ENCODE measurements at regions not wholly inside any gene's neighbourhood (a gene's known extent, or its start where the extent isn't known, plus 50 kb on each side); places are given as distances from the start of the nearest gene placed in this dataset.

DNA sequence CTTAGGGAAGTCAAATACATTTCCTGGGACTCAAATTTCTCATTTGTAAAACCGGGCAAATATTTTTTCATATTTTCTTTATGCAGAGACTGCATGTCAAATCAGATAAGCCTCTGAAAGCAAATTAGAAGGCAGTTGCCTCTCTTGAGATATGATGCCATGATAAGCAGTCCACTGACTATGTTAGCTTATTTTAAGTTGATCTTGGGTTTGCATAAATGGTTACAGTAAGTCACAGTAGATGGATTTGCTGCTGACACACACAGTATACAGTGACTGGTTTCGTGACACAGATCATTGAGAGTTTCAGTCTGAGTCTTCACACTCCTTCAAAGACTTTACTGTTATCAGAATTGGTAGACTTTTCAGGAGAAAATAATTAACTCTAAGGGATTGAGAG lies 927.6 kb upstream of the CDH8 start:
- 71 to 77% methylated on average over 1 to 2 of the region's 2 CpGs for WGBS, 2 donors (ENCODE audit: low coverage in 1 of 2)
- intact Hi-C loops (cut with DNase I; ENCODE audit: low total_unique reads) (no loop called here), in situ Hi-C loops (cut with MboI; ENCODE audit: low pct_ligation_motif_present in 1 of 4, low pct_unique_long_range_greater_than_20kb in 1 of 4, low sequenced_read_pairs in 3 of 4) (loop anchor here in 1 of 4 donors (10.0 kb wide), 1 partner anchor 61 kb away; no protein-coding TSS in a partner anchor)
- Histone ChIP-seq H3K27ac (no peak overlapping the region), H3K36me3 (no peaks in the 10 kb centered on the region), H3K27me3 (no peaks in the 10 kb centered on the region), H3K9me3 (no peaks in the 10 kb centered on the region), H3K4me3 (no peak overlapping the region), H3K4me1 (no peaks in the 10 kb centered on the region)
- TF ChIP-seq POLR2A (IDR thresholded peaks at IDR 0.05): no peak
- TF ChIP-seq, protein P1, sequence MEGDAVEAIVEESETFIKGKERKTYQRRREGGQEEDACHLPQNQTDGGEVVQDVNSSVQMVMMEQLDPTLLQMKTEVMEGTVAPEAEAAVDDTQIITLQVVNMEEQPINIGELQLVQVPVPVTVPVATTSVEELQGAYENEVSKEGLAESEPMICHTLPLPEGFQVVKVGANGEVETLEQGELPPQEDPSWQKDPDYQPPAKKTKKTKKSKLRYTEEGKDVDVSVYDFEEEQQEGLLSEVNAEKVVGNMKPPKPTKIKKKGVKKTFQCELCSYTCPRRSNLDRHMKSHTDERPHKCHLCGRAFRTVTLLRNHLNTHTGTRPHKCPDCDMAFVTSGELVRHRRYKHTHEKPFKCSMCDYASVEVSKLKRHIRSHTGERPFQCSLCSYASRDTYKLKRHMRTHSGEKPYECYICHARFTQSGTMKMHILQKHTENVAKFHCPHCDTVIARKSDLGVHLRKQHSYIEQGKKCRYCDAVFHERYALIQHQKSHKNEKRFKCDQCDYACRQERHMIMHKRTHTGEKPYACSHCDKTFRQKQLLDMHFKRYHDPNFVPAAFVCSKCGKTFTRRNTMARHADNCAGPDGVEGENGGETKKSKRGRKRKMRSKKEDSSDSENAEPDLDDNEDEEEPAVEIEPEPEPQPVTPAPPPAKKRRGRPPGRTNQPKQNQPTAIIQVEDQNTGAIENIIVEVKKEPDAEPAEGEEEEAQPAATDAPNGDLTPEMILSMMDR (IDR thresholded peaks at IDR 0.05): no peak
- no peak for TF ChIP-seq EP300 (IDR thresholded peaks at IDR 0.05; ENCODE audit: low read depth)
- no peak for TF ChIP-seq POLR2AphosphoS5 (IDR thresholded peaks at IDR 0.05)
- DNase-seq: no peak

DNA sequence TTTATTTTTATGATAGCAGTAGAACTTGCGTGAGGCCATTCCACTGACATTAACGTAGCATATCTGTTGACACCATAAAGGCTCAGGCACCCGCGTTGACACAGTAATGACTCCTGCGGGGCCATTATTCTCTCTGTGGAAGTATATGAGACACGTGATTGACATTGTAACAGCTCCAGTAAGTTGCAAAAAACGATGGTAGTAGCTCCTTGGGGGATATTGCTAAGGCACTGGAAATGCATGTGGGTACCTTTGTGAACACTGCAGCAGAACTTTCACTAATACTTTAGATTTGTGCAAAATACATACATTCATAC lies 918.8 kb upstream of the CDH8 start:
- Histone ChIP-seq H3K27me3 (no peaks in the 10 kb centered on the region), H3K36me3 (no peaks in the 10 kb centered on the region), H3K27ac (no peak overlapping the region), H3K4me1 (no peaks in the 10 kb centered on the region), H3K4me3 (no peak overlapping the region), H3K9me3 (no peaks in the 10 kb centered on the region)
- no peak for TF ChIP-seq POLR2A (IDR thresholded peaks at IDR 0.05)
- no peak for TF ChIP-seq EP300 (IDR thresholded peaks at IDR 0.05; ENCODE audit: low read depth)
- TF ChIP-seq, protein P1 (IDR thresholded peaks at IDR 0.05): no peak
- TF ChIP-seq POLR2AphosphoS5 (IDR thresholded peaks at IDR 0.05): no peak
- 44 to 46% methylated on average over 2 to 7 of the region's 7 CpGs for WGBS, 2 donors (ENCODE audit: low coverage in 1 of 2)
- DNase-seq: no peak
- intact Hi-C loops (cut with DNase I; ENCODE audit: low total_unique reads) (loop anchor here (10.0 kb wide), 1 partner anchor 1640 kb away; no protein-coding TSS in a partner anchor), in situ Hi-C loops (cut with MboI; ENCODE audit: low pct_ligation_motif_present in 1 of 4, low pct_unique_long_range_greater_than_20kb in 1 of 4, low sequenced_read_pairs in 3 of 4) (no loop called here)

DNA sequence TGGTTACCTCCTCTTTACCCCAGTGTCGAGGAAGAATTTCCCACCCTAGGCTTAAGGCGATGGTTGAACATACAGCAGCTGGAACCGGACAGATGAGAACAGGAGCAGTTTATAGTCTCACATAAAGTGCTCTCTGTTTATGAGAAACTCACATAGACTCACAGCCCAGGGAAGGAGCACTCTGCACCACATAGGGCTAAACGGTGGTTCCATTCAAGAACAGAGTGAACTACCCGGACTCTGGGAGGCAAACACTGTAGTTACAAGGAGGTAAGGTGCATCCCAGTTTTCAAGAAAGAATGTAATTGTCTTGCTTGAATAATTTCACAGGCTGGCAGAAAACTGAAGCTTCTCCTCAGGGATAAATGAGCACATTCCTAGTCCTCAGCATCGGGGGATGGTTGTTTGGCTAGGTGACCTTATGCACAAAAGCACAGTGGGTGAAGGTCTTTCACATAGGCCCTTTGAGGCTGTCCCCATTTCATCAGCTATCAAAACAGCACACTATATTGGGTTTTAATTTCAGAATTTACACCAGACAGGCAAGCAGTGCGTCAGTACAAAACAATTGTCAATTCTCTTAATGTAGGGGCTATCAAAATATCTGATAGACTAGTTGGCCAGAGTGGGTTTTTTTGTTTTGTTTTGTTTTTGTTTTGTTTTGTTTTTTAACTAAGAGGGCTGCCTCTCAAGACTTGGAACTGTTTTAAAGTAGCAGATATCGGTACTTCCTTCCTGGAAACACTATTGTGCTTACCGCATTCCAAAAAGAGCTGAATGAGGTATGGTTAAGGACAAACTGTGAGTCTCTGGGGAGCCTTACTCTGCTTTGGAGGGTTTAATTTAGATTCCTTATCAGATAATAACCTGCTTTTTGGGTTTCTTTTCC lies 918.1 kb upstream of the CDH8 start:
- TF ChIP-seq POLR2AphosphoS5 (IDR thresholded peaks at IDR 0.05) (no peak), POLR2A (IDR thresholded peaks at IDR 0.05) (no peak), EP300 (IDR thresholded peaks at IDR 0.05; ENCODE audit: low read depth) (no peak)
- TF ChIP-seq, protein P1 (IDR thresholded peaks at IDR 0.05): no peak
- 52 to 56% methylated on average over 5 to 9 of the region's 9 CpGs for WGBS, 2 donors (ENCODE audit: low coverage in 1 of 2)
- Histone ChIP-seq H3K4me1 (no peaks in the 10 kb centered on the region), H3K4me3 (no peak overlapping the region), H3K9me3 (no peaks in the 10 kb centered on the region), H3K27me3 (no peaks in the 10 kb centered on the region), H3K27ac (no peak overlapping the region), H3K36me3 (no peaks in the 10 kb centered on the region)
- DNase-seq: no peak
- intact Hi-C loops (cut with DNase I; ENCODE audit: low total_unique reads) (loop anchor here (10.0 kb wide), 1 partner anchor 1640 kb away; no protein-coding TSS in a partner anchor), in situ Hi-C loops (cut with MboI; ENCODE audit: low pct_ligation_motif_present in 1 of 4, low pct_unique_long_range_greater_than_20kb in 1 of 4, low sequenced_read_pairs in 3 of 4) (no loop called here)

DNA sequence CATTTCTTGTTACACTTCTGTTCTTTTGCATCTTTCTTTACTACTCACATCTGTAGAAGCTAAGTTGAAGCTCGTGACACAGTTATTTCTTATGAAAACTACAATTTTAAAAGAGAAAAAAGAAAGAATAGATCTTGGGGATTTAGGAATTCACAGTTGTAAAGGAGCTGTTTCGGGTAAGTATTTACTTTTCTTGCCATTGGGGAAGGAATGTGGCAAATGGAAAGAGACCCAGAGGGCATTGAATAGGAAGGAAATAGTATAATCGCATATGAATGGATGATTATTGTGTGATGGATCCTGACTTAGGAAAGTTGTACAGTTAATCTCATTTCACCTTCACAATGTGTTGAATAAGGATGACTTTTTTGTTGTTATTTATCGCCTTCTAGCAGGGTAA lies 914.1 kb upstream of the CDH8 start:
- 60 to 69% methylated on average over 4 of the region's 4 CpGs for WGBS, 2 donors (ENCODE audit: low coverage in 1 of 2)
- Histone ChIP-seq H3K27ac (no peak overlapping the region), H3K4me1 (no peaks in the 10 kb centered on the region), H3K4me3 (no peak overlapping the region), H3K36me3 (no peaks in the 10 kb centered on the region), H3K27me3 (no peaks in the 10 kb centered on the region), H3K9me3 (no peaks in the 10 kb centered on the region)
- DNase-seq: no peak
- in situ Hi-C loops (cut with MboI; ENCODE audit: low pct_ligation_motif_present in 1 of 4, low pct_unique_long_range_greater_than_20kb in 1 of 4, low sequenced_read_pairs in 3 of 4) (no loop called here), intact Hi-C loops (cut with DNase I; ENCODE audit: low total_unique reads) (loop anchor here (10.0 kb wide), 1 partner anchor 1636 kb away; no protein-coding TSS in a partner anchor)
- TF ChIP-seq POLR2A (IDR thresholded peaks at IDR 0.05): no peak
- no peak for TF ChIP-seq POLR2AphosphoS5 (IDR thresholded peaks at IDR 0.05)
- TF ChIP-seq EP300 (IDR thresholded peaks at IDR 0.05; ENCODE audit: low read depth): no peak
- TF ChIP-seq, protein P1 (IDR thresholded peaks at IDR 0.05): no peak

All from transverse colon (tissue), 4 donors.